Endothelial cell of hepatic sinusoid (primary cell): ENCODE measurements at regions not wholly inside any gene's neighbourhood (a gene's known extent, or its start where the extent isn't known, plus 50 kb on each side); places are given as distances from the start of the nearest gene placed in this dataset.

Experiments used
- in situ Hi-C: cut with HindIII; loops from 2 replicates; pipeline ENCODE4 v1.10.0; 2017; ENCODE audit warnings: low sequenced_read_pairs

DNA sequence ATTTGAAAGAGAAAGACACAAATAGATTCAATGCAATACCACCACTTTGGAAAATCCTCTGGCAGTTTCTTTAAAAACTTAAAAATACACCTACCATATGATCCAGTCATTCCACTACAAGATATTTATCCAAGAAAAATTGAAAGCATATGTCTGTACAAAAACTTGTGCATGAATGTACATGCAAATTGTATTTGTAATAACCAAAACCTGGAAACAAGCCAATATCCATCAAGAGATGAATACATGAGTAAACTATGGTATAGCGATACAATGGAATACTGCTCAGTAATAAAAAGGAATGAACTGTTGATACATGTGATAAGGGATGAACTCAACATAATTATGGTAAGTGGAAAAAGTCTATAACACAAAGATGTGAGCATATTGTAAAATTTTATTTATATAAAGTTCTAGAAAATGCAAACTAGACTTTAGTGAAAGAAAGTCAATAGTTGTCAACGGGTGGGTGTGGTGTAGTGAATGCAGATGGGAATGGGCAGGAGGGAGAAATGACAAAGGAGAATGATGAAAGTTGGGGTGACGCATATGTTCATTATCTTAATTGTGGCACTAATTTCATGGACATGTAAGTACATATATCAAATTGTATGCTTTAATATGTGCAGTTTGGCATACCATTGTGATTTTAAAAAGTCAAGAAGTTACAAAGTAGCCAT lies 347.5 kb downstream of the SAMD5 start:
- in situ Hi-C loops = no loop called here

DNA sequence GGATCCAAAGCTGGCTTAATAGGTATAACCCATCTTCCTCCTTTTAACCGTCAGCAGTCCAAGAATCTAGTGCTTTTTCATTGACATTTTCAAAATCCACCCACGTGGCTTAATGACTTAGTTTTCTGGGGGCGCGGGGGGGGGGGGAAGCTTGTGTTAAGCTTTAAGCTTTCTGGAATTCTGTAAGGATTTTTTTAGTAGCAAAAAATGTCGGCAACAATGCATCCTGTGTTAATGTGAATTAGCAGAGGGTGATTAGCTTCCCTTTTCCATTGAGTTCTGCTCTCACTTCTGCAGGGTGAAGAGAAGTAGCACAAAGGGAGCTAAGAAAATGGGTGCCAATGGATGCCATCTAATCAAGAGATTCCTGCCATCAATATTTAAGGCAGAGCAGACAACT lies 348.2 kb downstream of the SAMD5 start:
- in situ Hi-C loops = no loop called here

DNA sequence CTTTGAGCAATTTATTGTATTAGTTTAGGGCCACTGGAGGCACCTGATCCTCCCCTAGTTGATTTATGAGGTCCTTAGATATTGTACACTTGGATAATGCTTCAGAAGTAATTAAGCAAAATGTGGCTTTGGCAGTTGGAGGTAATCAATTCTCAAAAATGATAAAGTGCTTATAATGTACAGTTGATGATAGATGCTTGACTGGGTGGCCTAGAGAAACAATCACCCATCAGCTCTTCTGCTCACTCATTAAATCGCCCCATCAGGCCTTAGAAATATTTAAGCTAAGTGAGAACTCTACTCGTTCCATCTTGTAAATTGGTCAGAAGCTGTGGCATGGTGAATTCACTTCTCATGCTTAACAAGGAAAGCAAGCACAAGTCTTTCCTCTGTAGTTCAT lies 349.9 kb downstream of the SAMD5 start:
- in situ Hi-C loops = no loop called here

DNA sequence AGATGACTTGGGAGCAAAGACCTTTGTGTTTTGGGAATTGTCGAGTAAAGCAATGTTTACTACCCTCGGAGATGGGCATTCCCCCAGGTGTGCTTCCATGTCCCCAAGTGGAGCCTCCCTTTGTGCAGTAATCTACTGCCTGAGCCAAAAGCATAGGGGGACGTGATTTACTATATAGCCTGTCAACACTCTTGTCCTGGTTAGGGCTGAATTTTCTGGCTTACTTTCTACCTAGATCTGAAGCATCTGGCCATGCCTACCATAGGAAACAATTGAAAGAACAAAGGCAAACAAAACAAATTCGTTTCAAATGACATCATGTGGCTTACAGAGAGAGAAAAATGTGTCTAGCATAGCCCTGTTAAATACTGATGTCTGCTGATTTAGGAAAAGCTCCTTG lies 350.6 kb downstream of the SAMD5 start:
- in situ Hi-C loops = no loop called here

DNA sequence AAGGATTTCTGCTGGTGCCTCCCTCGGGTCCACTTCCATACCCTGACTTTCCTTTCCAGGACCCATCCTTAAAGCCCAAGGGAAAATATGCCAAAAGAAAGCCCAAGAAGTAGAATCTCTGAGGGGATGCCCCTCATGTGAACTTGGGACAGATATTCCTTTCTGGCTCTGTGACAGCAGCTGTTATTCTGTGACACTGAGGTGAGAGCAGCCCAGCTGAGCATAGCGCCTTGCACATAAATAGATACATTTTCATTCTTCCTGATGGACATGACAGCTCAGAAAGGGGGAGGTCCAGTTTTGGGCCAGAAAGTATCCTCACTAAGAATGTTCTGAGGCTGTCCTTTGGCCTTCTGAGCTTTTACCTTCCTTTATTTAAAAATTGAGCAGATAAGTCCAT lies 353.2 kb downstream of the SAMD5 start:
- in situ Hi-C loops = no loop called here

DNA sequence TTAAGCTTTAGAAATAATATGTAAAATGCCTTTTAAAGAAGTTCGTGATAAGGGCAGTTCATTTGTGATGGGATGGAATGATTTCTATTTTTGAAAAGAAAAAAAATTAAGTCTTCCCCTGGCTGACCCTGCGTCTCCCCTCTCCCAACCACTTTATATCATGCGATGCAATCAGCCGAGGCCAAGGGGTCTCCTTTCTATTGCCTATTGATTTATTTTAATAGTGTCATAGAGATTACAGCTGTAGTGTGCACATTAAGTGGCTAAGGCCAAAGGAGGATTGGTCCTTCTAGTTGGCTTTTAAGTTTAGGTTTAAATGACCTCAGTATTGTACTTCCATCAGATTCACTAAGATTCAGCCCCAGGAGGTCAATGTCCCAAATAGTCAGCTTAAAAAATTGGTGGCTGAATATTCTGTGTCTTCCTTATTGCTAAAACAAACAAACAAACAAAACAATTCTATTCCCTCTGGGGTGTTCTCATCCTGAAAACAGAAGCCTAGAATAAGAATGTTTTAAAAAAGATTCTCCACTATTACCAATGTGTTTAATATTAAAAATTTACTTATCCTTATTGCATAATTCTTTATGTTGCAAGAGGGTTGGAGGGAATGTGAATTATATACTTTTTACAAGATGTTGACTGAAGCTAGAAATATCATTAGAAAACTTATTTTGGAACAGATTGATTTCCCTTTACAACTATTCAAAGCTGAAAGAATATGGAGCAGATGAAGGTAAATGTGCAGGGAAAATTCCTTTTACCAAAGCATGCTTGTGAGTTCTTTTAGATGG lies 359.1 kb downstream of the SAMD5 start:
- in situ Hi-C loops = no loop called here

DNA sequence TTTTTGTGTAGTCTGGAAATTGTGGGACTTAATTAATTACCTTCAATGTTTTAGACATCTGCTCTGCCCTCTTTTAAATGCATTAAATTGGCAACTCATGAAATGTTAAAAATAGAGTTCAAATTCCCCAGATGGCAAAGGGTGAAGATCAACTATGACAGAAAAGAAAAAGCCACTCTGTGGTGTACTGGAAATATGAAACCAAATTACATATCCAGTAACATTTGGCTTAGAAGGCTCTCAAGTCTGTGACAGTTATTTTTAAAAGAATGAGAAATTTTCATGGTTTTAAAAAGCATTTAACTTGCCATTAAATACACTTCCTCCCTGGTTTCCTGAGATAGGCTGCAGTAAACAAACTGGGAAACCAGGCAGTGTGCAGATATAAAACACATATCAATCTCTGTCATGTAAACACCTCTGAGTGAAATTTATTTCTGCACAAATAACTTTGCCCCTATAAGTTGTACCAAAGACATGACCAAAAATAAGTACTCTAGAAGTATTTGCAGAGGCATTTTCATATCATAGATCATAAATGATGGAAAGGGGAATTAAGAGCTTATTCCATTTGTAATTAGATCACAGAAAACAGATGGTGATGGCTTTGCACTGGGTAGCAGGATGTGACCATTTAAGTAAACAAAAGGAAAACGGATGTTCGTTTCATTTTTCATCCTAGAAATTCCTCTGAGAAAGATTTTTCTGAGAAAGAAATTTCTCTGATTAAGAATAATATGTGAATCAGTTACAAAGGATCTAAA lies 360.1 kb downstream of the SAMD5 start:
- in situ Hi-C loops = no loop called here

DNA sequence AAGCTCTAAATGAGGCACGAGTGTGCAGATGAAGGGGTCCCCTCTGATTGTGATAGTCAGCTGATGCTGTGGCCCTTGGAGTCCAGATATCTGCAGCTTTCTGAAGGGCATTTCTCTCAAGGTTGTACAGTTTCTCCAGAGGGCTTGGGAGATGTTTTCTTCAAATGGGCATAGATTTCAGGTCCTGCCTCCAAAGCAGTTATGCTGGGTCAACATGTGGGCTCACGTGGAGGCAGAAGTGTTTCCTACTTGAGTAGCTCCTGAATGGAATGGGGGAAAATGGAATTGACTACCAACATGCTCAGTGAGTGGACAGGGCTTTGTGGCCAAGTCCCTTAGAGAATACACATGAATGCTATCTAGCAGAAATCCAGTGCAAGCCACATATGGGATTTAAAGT lies 360.7 kb downstream of the SAMD5 start:
- in situ Hi-C loops = no loop called here

DNA sequence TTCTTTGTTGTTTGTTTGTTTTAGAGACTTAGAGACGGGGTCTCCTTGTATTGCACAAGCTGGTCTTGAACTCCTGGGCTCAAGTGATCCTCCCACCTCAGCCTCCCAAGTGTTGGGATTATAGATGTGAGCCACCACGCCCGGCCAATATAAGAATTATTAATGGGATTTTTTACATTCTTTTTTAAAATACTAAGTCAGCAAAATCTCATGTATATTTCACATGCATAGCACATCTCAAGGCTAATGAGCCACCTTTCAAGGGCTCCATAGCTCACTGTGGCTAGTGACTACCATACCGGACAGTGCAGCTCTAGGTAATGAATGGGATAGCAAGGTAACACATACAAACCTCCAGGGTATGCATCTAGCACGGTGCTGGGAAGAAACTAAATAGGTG lies 361.4 kb downstream of the SAMD5 start:
- in situ Hi-C loops = no loop called here

DNA sequence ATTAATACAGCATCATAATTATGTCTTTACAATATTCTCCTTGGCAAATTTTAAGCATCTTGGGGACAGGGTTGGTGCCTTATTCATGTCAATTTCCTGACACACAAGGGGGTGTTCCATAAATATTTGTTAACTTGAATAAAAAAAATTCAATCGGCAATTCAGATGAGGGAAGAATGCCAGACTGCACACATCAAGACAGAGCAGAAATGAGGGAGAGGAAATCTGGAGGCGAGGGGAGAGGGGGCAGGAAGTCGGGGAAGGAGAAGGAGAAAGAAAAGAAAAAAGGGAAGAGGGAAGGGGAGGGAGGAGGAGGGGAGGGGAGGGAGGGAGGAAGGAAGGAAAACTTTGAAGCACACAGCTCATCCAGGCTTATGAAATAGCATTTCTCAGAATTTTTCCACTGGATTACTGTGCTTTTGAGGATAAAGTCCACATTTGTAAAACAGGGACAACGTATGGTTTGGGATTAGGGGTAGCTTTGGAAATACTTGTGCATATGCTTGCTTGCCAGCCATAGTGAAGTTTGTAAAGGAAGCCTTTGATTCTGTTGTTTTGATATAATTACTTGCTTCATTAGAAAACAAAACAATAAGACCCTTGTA lies 362.1 kb downstream of the SAMD5 start:
- in situ Hi-C loops = no loop called here

DNA sequence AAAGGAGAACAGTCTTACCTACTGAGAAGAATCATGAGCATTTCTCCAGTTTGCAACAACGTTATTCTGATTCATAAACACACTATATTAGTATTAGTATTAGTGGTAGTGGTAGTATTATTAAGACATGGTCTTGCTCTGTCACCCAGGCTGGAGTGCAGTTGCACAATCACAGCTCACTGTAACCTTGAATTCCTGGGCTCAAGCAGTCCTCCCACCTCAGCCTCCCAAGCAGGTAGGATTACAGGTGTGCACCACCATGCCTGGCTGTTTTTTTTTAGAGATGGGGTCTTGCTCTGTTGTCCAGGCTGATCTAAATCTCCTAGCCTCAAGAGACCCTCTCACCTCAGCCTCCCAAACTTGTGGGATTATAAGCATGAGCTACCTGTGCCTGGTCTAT lies 363.5 kb downstream of the SAMD5 start:
- in situ Hi-C loops = no loop called here

DNA sequence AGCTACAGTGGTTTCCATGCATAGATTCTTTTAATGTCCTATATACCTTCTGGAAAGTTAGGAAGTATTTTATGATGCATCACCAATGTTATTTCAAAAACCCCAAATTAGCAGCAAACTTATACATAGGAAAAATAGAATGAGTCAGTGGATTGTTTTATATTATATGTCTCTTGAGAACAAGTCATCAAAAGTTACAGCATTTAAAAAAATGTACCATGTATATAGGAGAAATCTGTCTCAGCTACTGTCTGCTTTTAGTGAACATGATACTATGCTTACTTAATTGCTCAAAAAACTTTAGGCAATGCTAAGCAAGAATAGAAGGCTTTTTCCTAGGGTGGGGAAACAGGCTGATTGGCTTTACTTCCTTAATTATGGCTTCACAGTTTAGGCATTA lies 365.3 kb downstream of the SAMD5 start:
- in situ Hi-C loops = no loop called here

DNA sequence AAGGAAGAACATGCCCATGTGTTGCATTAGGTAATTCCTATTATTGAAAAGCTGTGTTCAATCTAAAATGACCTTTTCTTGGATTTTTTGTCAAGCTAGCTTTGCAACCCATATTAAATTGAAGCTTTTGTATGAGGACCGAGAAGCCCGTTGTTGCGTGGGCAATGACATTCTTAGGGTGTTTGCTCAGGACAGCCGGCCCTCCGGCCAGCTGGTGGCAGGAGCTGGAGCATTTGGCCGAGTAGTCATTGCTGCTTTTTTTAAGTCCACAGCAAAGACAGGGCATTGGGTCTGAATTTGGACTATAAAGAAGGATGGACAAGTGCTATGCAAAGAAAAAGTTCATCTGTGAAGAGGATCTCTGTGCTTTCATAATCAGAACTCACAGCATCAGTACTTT lies 365.8 kb downstream of the SAMD5 start:
- in situ Hi-C loops = no loop called here

DNA sequence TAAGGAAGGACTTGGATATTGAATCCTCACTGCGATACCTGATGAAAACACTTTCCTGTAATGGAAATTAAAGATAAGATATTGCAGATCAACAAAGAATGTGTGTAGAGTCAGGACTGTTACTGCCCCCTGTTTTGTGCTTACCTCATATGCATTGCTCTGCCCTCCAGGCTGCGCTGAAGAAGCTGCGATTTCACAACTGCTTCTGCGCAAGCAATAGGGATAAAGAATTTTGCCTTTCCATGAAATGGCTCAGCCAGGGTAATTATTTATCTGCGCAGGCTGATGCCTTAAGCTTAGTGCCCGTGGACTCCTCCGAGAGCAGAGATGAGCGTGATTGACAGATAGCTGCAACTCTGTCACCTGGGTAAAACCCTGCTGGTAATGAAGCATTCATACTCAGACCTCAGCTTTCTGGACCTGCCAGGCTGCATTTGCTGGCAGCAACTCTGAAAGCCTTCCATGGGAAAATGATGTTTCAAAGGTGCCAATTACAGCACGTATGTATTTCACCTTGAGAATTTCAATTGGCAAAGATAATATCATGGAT lies 370.6 kb downstream of the SAMD5 start:
- in situ Hi-C loops = no loop called here

DNA sequence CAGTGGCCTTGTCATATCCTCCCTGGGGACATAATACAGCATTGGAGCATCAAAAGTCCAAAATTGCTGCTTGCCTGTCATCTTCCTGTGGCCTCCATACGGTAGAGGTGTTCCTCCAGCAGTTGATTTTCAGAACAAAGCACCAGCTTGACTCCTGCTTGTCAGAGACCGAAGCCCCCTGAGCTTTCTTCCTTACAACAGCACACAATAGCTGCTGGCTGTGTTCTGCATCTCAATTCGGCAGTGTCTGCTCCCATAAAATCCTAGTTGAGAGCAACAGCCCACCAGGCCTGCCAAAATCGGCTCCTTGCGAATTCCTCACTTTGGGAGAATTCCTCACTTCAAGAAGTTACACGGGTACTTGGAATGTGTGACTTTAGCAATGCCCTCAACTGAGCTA lies 372.9 kb downstream of the SAMD5 start:
- in situ Hi-C loops = loop anchor here (5.0 kb wide), 1 partner anchor 91 kb away; no protein-coding TSS in a partner anchor

DNA sequence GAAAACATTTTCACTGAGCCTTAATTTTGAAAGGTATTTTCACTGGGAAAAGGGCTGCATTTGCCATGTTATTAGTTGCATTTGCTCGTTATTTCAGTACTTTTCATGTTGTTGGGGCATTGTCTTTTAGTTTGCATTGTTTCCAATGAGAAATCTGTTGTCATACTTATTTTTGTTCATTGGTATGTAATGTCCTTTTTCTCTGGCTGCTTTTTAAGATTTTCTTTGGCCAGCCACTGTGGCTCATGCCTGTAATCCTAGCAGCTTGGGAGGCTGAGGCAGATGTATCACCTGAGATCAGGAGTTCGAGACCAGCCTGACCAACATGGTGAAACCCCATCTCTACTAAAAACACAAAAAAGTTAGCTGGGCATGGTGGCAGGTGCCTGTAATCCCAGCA lies 379.9 kb downstream of the SAMD5 start:
- in situ Hi-C loops = no loop called here

DNA sequence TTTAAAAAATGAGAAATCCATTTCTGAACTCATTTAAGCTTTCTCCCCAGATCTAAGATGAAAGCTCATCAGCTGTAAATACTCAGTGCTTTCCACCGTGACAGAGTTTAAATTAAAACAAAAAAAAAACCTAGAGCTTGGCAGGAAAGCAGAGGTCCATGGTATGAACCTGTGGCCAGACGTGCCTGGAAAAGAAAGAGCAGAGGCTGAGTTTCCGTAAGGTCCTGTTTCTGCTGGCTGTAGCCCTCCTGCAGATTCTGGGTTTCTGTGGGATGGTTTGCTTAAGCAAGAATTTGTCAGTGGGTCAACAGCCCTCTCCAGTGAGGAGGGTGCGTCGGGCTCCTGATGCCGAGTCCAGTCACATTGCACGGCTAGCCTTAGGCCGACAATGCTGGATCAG lies 383.2 kb downstream of the SAMD5 start:
- in situ Hi-C loops = no loop called here

DNA sequence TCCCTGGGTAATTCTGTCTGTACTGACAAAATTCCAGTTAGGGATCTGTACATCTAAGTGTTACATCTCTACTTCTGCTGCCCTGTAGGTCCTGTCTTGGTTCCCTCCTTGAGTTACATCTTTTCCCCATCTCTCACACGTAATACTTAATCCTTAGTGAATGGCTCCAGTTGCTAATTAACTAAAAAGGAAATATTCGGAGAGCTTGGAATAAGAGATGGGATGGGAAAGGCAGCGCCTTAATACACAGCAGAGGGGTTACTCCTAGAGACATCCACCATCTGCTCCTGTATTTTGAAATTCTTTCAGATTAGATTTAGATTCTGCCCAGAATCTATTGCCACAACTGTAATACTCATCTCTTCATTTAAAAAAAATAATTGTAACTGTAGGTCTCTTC lies 384.0 kb downstream of the SAMD5 start:
- in situ Hi-C loops = no loop called here

DNA sequence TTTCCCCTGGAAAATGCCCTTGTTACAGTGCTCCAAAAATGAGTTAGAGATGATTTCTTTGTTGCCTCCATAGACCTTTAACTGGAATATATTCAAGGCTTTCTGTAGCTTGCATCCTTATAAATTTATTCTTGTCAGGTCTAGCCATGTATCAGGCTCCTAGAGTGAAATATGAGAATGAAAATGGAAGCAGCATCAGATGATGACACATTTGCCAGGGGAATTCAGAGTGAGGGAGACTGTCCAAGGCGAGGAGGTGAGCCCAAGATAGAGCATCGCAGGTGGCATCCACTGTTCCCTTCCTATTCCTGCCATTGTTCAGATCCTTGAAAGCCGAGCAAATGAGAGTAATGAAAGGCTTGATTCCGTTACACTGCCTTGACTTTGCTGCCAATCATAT lies 386.8 kb downstream of the SAMD5 start:
- in situ Hi-C loops = no loop called here

DNA sequence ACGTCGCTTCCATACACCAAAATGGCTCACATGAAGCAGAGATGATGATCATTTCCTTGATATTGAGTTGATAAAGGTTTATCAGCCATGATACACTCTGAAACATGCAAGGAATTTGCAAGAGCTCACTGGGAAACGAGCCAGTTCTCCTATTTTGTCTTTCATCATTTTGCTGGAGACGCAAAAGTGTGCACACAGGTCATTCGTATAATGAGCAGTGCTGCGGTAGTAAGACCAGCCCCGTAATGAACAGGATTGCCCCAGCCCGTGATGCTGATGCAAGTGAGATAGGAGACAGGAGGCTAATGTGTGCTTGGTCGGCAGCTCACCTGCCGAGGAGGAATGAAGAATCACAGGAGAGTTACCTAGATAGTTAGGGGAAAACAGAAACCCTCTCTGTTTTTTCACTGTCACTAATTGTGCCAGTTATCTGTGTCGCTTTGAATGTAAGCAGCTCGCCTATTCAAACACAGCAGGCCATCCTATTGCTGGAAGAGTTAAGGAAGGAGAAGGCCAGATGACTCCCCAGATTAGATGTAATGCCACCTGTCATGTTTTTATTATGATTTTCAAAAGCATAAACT lies 391.8 kb downstream of the SAMD5 start:
- in situ Hi-C loops = no loop called here

DNA sequence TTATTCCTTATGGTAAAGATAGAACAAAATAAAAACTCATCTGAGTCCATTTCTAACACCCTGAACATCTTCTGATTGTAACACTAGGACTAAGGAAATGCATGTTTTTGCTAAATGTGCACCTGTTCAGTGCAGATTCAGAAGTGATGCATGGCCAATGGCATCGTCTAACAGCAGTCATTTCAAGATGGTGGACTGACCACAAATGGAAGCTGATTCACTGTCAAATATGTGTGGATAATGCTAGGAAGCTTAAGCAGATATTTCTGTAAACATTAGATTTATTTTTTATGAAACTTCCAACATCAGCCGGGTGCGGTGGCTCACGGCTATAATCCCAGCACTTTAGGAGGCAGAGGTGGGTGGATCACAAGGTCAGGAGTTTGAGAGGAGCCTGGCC lies 394.8 kb downstream of the SAMD5 start:
- in situ Hi-C loops = no loop called here
